ENCODE measurements at regions not wholly inside any gene's neighbourhood (a gene's known extent, or its start where the extent isn't known, plus 50 kb on each side); places are given as distances from the start of the nearest gene placed in this dataset.

GRCh38 chr5:56286015-56286884 is 53.1 kb upstream of the ANKRD55 start:
- DNase-seq: no peak

GRCh38 chr5:56282951-56283350 is 49.8 kb upstream of the ANKRD55 start:
- no peak for DNase-seq
